IMR-90 (cell line): ENCODE measurements at regions not wholly inside any gene's neighbourhood (a gene's known extent, or its start where the extent isn't known, plus 50 kb on each side); places are given as distances from the start of the nearest gene placed in this dataset.

Experiments
- ATAC-seq: fragments of 200-7000 bp; cut with Tn5 transposase; 2 replicates; pipeline ENCODE4 v1.9.1; 2020; ENCODE audit warnings: low read depth, mild to moderate bottlenecking, moderate library complexity
- BruUV-seq: library from RNA; stranded (reverse); fragments of 400-500 nt; replicated peaks from 2 replicates; lab custom pipeline; 2021; lab: Mats Ljungman, UMichigan
- CTCF ChIA-PET: fragments of 300-600 bp; formaldehyde crosslinking; extraction: SDS; loops from one replicate; lab custom pipeline; 2021; ENCODE audit warnings: antibody characterized with exemption; lab: Yijun Ruan, JAX
- POLR2A ChIA-PET: fragments of 300-600 bp; sonication (Branson Sonifier 250); formaldehyde crosslinking; loops from one replicate; lab custom pipeline; 2022; ENCODE audit warnings: antibody characterized with exemption; ENCODE audit not compliant: unreplicated experiment; lab: Charles Lee
- DNase-seq: peaks from one replicate; pipeline ENCODE4 v3.0.0; 2013
- H2AFZ ChIP-seq: replicated peaks from 2 replicates; pipeline ENCODE3; 2013; ENCODE audit warnings: low read length, mild to moderate bottlenecking; ENCODE audit not compliant: poor library complexity
- H2AK5ac ChIP-seq: 2 replicates; pipeline ENCODE4 v1.6.1; 2013; ENCODE audit warnings: low read depth, low read length, inconsistent platforms
- H2AK9ac ChIP-seq: replicated peaks from 2 replicates; pipeline ENCODE3; 2013; ENCODE audit warnings: mild to moderate bottlenecking, low read depth, low read length, moderate library complexity; ENCODE audit not compliant: poor library complexity
- H2BK120ac ChIP-seq: 2 replicates; pipeline ENCODE4 v1.6.1; 2013; ENCODE audit warnings: low read depth, low read length, inconsistent platforms
- H2BK15ac ChIP-seq: 3 replicates; pipeline ENCODE4 v1.6.1; 2013; ENCODE audit warnings: low read depth, low read length, inconsistent platforms
- H2BK20ac ChIP-seq: 2 replicates; pipeline ENCODE4 v1.6.1; 2013; ENCODE audit warnings: low read depth, mild to moderate bottlenecking, inconsistent platforms, low read length, moderate library complexity
- H2BK5ac ChIP-seq: 2 replicates; pipeline ENCODE4 v1.6.1; 2013; ENCODE audit warnings: mild to moderate bottlenecking, low read depth, low read length, inconsistent platforms; ENCODE audit not compliant: poor library complexity, severe bottlenecking
- H3K14ac ChIP-seq: replicated peaks from 2 replicates; pipeline ENCODE4 v1.6.1; 2013; ENCODE audit warnings: low read depth, low read length, inconsistent platforms
- H3K18ac ChIP-seq: 2 replicates; pipeline ENCODE4 v1.6.1; 2013; ENCODE audit warnings: low read depth, low read length, control low read depth
- H3K23ac ChIP-seq: 2 replicates; pipeline ENCODE4 v1.6.1; 2013; ENCODE audit warnings: low read depth, low read length, inconsistent platforms
- H3K27ac ChIP-seq: 2 replicates; pipeline ENCODE4 v1.5.1; 2013; ENCODE audit warnings: mild to moderate bottlenecking, control low read depth, low read length; ENCODE audit not compliant: insufficient read depth
- H3K27me3 ChIP-seq: 2 replicates; pipeline ENCODE4 v1.6.1; 2013; ENCODE audit warnings: low read length; ENCODE audit not compliant: control insufficient read depth, insufficient read depth
- H3K36me3 ChIP-seq: 2 replicates; pipeline ENCODE4 v1.6.1; 2013; ENCODE audit warnings: low read length, mixed read lengths; ENCODE audit not compliant: control insufficient read depth, insufficient read depth
- H3K4ac ChIP-seq: 2 replicates; pipeline ENCODE4 v1.6.1; 2013; ENCODE audit warnings: low read depth, low read length, inconsistent platforms
- H3K4me1 ChIP-seq: 2 replicates; pipeline ENCODE4 v1.6.1; 2013; ENCODE audit warnings: low read length, mixed read lengths; ENCODE audit not compliant: control insufficient read depth, insufficient read depth
- H3K4me2 ChIP-seq: 2 replicates; pipeline ENCODE4 v1.6.1; 2013; ENCODE audit warnings: low read depth, mild to moderate bottlenecking, control low read depth, low read length, moderate library complexity
- H3K4me3 ChIP-seq: 2 replicates; pipeline ENCODE4 v1.5.1; 2013; ENCODE audit warnings: low read depth, mild to moderate bottlenecking, control low read depth, low read length, moderate library complexity; ENCODE audit not compliant: insufficient read depth
- H3K56ac ChIP-seq: 2 replicates; pipeline ENCODE4 v1.6.1; 2013; ENCODE audit warnings: low read length, inconsistent platforms; ENCODE audit not compliant: insufficient read depth; ENCODE audit errors: extremely low read depth
- H3K79me1 ChIP-seq, 2 experiments: 2 replicates each; pipeline ENCODE4 v1.6.1; 2013; ENCODE audit warnings: low read length in 2 of 2, inconsistent platforms in 1 of 2, low read depth in 1 of 2
- H3K9ac ChIP-seq: 2 replicates; pipeline ENCODE4 v1.6.1; 2013; ENCODE audit warnings: low read depth, low read length, control low read depth
- H3K9me1 ChIP-seq: 2 replicates; pipeline ENCODE4 v1.6.1; 2013; ENCODE audit warnings: low read length, inconsistent platforms; ENCODE audit not compliant: insufficient read depth
- H3K9me3 ChIP-seq: 2 replicates; pipeline ENCODE4 v1.6.1; 2013; ENCODE audit warnings: low read length; ENCODE audit not compliant: control insufficient read depth, insufficient read depth
- H4K20me1 ChIP-seq: 2 replicates; pipeline ENCODE4 v1.6.1; 2013; ENCODE audit warnings: low read length, inconsistent platforms; ENCODE audit not compliant: insufficient read depth
- H4K5ac ChIP-seq: 2 replicates; pipeline ENCODE4 v1.6.1; 2013; ENCODE audit warnings: mild to moderate bottlenecking, low read depth, low read length, control low read depth
- H4K8ac ChIP-seq, 2 experiments: 2 replicates each; pipeline ENCODE4 v1.6.1; 2013; ENCODE audit warnings: low read depth in 2 of 2, low read length in 2 of 2, control low read depth in 1 of 2, inconsistent platforms in 1 of 2
- H4K91ac ChIP-seq: 2 replicates; pipeline ENCODE4 v1.6.1; 2013; ENCODE audit warnings: low read depth, low read length, inconsistent platforms; ENCODE audit not compliant: insufficient read depth
- CHD1 ChIP-seq: IDR thresholded peaks from 2 replicates; pipeline ENCODE4 v1.6.1; 2012; ENCODE audit warnings: low read depth, low read length, improper control_type of control experiment
- WGBS, 2 experiments: methylation state at CpG; one replicate each; pipeline versions ENCODE4 v1.1.5 to v1.1.7; 2013; ENCODE audit warnings: missing lambda C conversion rate in 2 of 2; ENCODE audit not compliant: insufficient read length in 1 of 2; ENCODE audit errors: extremely low coverage in 2 of 2; 5-methylcytosine and 5-hydroxymethylcytosine counted together
- dilution Hi-C: fragments of 300-500 bp; cut with HindIII; formaldehyde crosslinking; loops from one replicate; pipeline ENCODE4 v1.14.3; 2018; ENCODE audit warnings: low sequenced_read_pairs; ENCODE audit not compliant: unreplicated experiment
- in situ Hi-C: fragments of 300-500 bp; cut with MboI; formaldehyde crosslinking; loops from 3 replicates; pipeline ENCODE4 v1.14.3; 2019; ENCODE audit warnings: low sequenced_read_pairs, inconsistent platforms, mixed read lengths
- intact Hi-C: fragments of 100-400 bp; cut with micrococcal nuclease; formaldehyde crosslinking; loops from 2 replicates; pipeline ENCODE4 v1.10.0; 2022

- H2BK20ac ChIP-seq: no peak overlapping the region
- ChIA-PET CTCF (no interaction called here), POLR2A (no interaction called here)
- no peak overlapping the region for H4K5ac ChIP-seq
- no peak overlapping the region for H3K23ac ChIP-seq
- WGBS, 2 experiments: 100% methylated on average over 2 of the region's 4 CpGs; no CpG with 5 or more reads in 1 of the 2 experiments
- H4K8ac ChIP-seq: no peak overlapping the region
- peaks cover 3% of the 10 kb centered on the region for H3K4me1 ChIP-seq
- BruUV-seq: no TSS peak
- TF ChIP-seq CHD1: no peak
- no peak overlapping the region for H3K14ac ChIP-seq
- H2AFZ ChIP-seq: no peak overlapping the region
- no peaks in the 10 kb centered on the region for H3K9me3 ChIP-seq
- H3K27me3 ChIP-seq: no peaks in the 10 kb centered on the region
- no peak overlapping the region for H2BK120ac ChIP-seq
- no peaks in the 10 kb centered on the region for H3K36me3 ChIP-seq
- ATAC-seq (no peak), DNase-seq (no peak)
- no peaks in the 10 kb centered on the region; the same call in 1 of the 2 replicates for H3K9me1 ChIP-seq
- in situ Hi-C loops: no loop called here
- H3K56ac ChIP-seq: no peak overlapping the region
- no peak overlapping the region for H2AK5ac ChIP-seq
- no peak overlapping the region for H3K4ac ChIP-seq
- no peak overlapping the region for H2BK5ac ChIP-seq
- no peak overlapping the region for H3K4me3 ChIP-seq
- dilution Hi-C loops: no loop called here
- no peak overlapping the region for H3K18ac ChIP-seq
- no peaks in the 10 kb centered on the region for H4K20me1 ChIP-seq
- intact Hi-C loops: no loop called here
- H2AK9ac ChIP-seq: no peak overlapping the region
- no peak overlapping the region for H3K9ac ChIP-seq
- H4K91ac ChIP-seq: no peak overlapping the region
- no peak overlapping the region for H3K27ac ChIP-seq
- no peak overlapping the region for H3K4me2 ChIP-seq
- H3K79me1 ChIP-seq: no peaks in the 10 kb centered on the region
- no peak overlapping the region for H2BK15ac ChIP-seq
Measured at GRCh38 chr1:76010802-76011201, 63.7 kb upstream of the ST6GALNAC3 start.
